NCI-H526 (cell line): ENCODE measurements at regions not wholly inside any gene's neighbourhood (a gene's known extent, or its start where the extent isn't known, plus 50 kb on each side); places are given as distances from the start of the nearest gene placed in this dataset.

ENCODE experiments used
- DNase-seq, 2 experiments: peaks; one replicate each; lab custom pipeline; 2025; lab: John Stamatoyannopoulos, UW

- no peak for DNase-seq
These were observed 235.0 kb downstream of the PMAIP1 start for GRCh38 chr18:60134806-60135205.

GRCh38 chr18:60130284-60130683 is 230.5 kb downstream of the PMAIP1 start:
- no peak for DNase-seq

GRCh38 chr18:60123031-60123430 is 223.2 kb downstream of the PMAIP1 start:
- no peak for DNase-seq

- DNase-seq = no peak
These were observed 222.5 kb downstream of the PMAIP1 start for GRCh38 chr18:60122339-60122738.

- peak; percentile 12 to 51 for DNase-seq
These were observed 220.5 kb downstream of the PMAIP1 start for GRCh38 chr18:60120231-60120750.

GRCh38 chr18:60117321-60117720 is 217.5 kb downstream of the PMAIP1 start:
- no peak for DNase-seq

- no peak for DNase-seq
These were observed 213.6 kb downstream of the PMAIP1 start for GRCh38 chr18:60113396-60113795.

GRCh38 chr18:60112369-60112768 is 212.6 kb downstream of the PMAIP1 start:
- no peak for DNase-seq

GRCh38 chr18:60111525-60111924 is 211.7 kb downstream of the PMAIP1 start:
- DNase-seq = no peak

- no peak for DNase-seq
These were observed 211.0 kb downstream of the PMAIP1 start for GRCh38 chr18:60110836-60111235.

GRCh38 chr18:60100778-60101177 is 201.0 kb downstream of the PMAIP1 start:
- DNase-seq = no peak

GRCh38 chr18:60099709-60100108 is 199.9 kb downstream of the PMAIP1 start:
- no peak for DNase-seq

GRCh38 chr18:60096428-60096827 is 196.6 kb downstream of the PMAIP1 start:
- no peak for DNase-seq

- DNase-seq = no peak
These were observed 192.3 kb downstream of the PMAIP1 start for GRCh38 chr18:60092073-60092472.

- DNase-seq = peak; percentile 31 to 69
These were observed 190.4 kb downstream of the PMAIP1 start for GRCh38 chr18:60090170-60090569.

- no peak for DNase-seq
These were observed 183.0 kb downstream of the PMAIP1 start for GRCh38 chr18:60082790-60083189.

GRCh38 chr18:60082282-60082681 is 182.5 kb downstream of the PMAIP1 start:
- DNase-seq = no peak

GRCh38 chr18:60075477-60075876 is 175.7 kb downstream of the PMAIP1 start:
- DNase-seq = no peak

GRCh38 chr18:60070631-60071030 is 170.8 kb downstream of the PMAIP1 start:
- DNase-seq = no peak

GRCh38 chr18:60069145-60069544 is 169.3 kb downstream of the PMAIP1 start:
- peak in 1 of 2 experiments; percentile 11 for DNase-seq

- no peak for DNase-seq
These were observed 167.8 kb downstream of the PMAIP1 start for GRCh38 chr18:60067426-60068210.

GRCh38 chr18:60066219-60066975 is 166.6 kb downstream of the PMAIP1 start:
- DNase-seq = no peak

GRCh38 chr18:60064271-60064670 is 164.5 kb downstream of the PMAIP1 start:
- no peak for DNase-seq
